Activated naive CD4-positive, alpha-beta T cell treated with anti-CD3 and anti-CD28 coated beads, Interleukin-2, amount 50 U/mL, for 72 hours (primary cell): ENCODE measurements at regions not wholly inside any gene's neighbourhood (a gene's known extent, or its start where the extent isn't known, plus 50 kb on each side); places are given as distances from the start of the nearest gene placed in this dataset.
"Not testable (repeated sequence)": the region's sequence is repeated elsewhere in the genome, so short reads cannot be mapped to it uniquely, and the experiment has no call there.

Source experiments
- ATAC-seq, 2 donors: fragments of 150-1000 bp; cut with Tn5 transposase; 2 replicates each; pipeline ENCODE4 v1.10.0; 2021; ENCODE audit warnings: mild to moderate bottlenecking in 2 of 2, moderate library complexity in 2 of 2
- DNase-seq, 2 donors: peaks; one replicate each; pipeline ENCODE4 v3.0.0; 2021 to 2022; ENCODE audit warnings: low spot score in 2 of 2
- H3K27ac Mint-ChIP-seq, 2 donors: one replicate each; pipeline ENCODE4 v1.8.0; 2022; ENCODE audit warnings: mild to moderate bottlenecking in 2 of 2, mixed read lengths in 2 of 2
- H3K36me3 Mint-ChIP-seq, 2 donors: one replicate each; pipeline ENCODE4 v1.8.0; 2022; ENCODE audit warnings: mixed read lengths in 2 of 2
- H3K9me3 Mint-ChIP-seq, 2 donors: one replicate each; pipeline ENCODE4 v1.8.0; 2022; ENCODE audit warnings: mixed read lengths in 2 of 2

DNA sequence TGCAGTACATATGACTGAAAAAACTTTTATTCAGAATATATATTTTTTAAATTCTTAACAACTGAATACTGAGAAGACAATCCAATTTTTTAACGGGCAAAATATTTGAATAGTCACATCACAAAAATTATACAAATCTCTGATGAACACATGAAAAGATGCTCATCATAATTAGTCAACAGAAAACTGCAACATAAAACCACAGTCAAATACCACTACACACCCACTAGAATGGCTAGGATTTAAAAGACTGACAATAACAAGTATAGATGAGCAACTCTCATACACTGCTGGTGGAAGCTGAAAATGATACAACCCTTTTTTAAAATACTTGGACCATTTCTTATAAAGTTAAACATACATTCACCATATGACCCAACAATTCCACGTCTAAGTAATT, 87.7 kb upstream of the TNFSF4 start:
- no peak for ATAC-seq
- no peak for DNase-seq
- Mint-ChIP-seq H3K9me3 (peaks cover 0 to 27% of the 10 kb centered on the region in 2 donors), H3K27ac (no peak overlapping the region), H3K36me3 (peaks cover 6 to 37% of the 10 kb centered on the region in 2 donors)

DNA sequence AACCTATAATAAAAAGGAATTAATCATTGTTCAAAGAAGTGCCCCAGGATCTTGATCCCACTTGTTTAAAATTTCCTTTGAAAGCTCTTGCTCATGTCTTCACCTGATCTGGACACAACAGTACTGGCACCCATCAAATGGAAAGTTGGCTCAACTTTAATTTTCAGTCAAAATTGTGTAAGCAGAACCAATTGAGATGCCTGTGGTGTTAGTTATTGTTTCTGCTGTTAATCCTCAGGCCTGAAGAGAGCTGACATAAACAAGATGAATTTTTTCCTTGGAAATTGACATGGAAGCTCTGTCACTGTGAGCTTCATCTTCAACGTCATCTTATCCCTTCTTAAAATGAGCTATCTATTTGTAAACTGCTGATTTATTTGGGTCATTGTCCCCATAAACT, 88.3 kb upstream of the TNFSF4 start:
- no peak for ATAC-seq
- H3K36me3 Mint-ChIP-seq, result peaks cover 6 to 37% of the 10 kb centered on the region in 2 donors
- DNase-seq, result no peak
- H3K27ac Mint-ChIP-seq, result no peak overlapping the region
- H3K9me3 Mint-ChIP-seq, result peaks cover 0 to 27% of the 10 kb centered on the region in 2 donors

DNA sequence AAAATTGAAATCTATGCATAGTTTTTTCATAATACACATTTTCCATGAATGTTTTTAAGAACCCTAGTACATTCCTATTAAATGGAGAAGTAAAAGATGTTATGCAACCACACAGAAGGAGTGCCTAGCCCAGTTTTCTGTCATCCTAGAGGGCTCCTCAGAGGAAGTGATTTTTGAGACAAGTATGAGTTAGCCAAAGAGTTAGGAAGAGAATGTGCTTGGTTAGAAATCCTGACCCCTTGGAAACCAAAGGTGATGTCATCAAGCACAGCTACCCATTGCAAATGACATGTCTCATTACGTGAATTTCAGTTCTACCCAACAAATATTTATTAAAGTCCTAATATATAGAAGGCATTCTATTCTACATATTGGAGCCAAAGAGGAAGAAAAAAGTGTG, 88.9 kb upstream of the TNFSF4 start:
- Mint-ChIP-seq H3K27ac (no peak overlapping the region), H3K36me3 (peaks cover 6 to 33% of the 10 kb centered on the region in 2 donors), H3K9me3 (peaks cover 0 to 27% of the 10 kb centered on the region in 2 donors)
- DNase-seq (no peak), ATAC-seq (no peak)

- DNase-seq, result peak; percentile 51 to 70
- Mint-ChIP-seq H3K36me3 (peaks cover 0 to 14% of the 10 kb centered on the region in 2 donors), H3K27ac (peak overlapping the region; percentile 50), H3K9me3 (peaks cover 0 to 10% of the 10 kb centered on the region in 2 donors)
- peak; percentile 94 to 98 for ATAC-seq
Measured at GRCh38 chr1:173297798-173298391, 90.8 kb upstream of the TNFSF4 start.

DNA sequence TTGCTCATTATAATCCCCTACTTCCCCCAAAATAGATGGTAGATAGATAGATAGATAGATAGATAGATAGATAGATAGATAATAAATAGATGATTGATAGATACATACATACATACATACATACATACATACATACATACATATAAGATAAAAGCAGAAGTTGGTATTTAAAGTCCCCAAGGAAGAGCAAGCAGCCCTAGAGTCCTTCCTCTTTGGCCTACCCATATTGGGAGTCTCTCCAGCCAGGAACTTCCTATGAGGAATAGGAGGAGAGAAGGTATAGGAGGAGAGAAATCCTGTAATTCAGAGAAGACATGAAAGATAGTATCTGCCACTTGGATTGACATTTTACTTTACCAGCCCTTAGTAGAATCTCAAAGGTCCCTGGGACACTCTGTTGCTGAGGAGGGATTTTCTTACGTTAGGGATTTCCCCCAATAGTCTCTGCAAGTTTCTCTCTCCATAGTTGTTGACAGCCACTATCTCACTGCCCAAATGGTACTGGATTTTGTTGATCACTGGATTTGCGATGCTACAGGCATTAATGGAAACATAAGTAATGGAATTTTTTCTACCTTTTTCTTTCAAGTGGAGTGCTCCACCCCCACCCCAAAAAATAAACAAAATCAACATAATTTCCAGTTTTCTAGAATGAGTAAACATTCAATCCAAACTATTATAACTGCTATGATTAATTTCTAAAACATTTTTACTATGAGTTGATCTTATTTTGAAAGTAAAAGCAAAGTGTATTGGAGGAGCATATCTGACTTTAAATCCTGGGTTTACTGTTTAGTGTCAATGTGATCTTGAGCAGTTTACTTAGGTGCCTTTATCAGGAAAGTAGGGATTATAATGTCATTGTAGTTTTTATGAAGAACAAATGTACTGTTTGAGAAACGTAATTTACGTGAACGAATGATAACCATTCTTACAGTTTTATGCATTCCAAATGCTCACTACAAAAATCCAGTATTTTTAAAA, 93.2 kb upstream of the TNFSF4 start:
- ATAC-seq (no peak), DNase-seq (no peak)
- H3K27ac Mint-ChIP-seq, result no peak overlapping the region
- peaks cover 0 to 7% of the 10 kb centered on the region in 2 donors for H3K9me3 Mint-ChIP-seq
- H3K36me3 Mint-ChIP-seq, result peaks cover 0 to 8% of the 10 kb centered on the region in 2 donors

DNA sequence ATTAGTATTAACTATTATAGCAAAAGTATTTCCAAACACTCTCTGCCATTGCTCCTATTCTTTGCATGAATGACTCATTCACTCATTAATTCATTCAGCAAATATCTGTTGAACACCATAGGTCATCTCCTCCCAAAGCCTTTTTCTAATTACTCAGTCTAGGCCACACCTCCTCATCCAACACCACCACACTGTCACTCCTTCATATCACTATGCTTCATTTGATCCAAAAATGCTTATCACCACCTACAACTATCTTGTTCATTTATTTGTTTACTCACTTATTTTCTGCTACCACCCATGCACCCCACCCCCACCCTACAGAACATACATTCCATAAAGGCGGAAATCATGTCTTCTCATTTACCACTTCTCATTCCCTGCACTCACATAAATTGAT, 94.4 kb upstream of the TNFSF4 start:
- DNase-seq (no peak), ATAC-seq (no peak)
- no peaks in the 10 kb centered on the region for H3K36me3 Mint-ChIP-seq
- peaks cover 0 to 5% of the 10 kb centered on the region in 2 donors for H3K9me3 Mint-ChIP-seq
- H3K27ac Mint-ChIP-seq, result no peak overlapping the region

DNA sequence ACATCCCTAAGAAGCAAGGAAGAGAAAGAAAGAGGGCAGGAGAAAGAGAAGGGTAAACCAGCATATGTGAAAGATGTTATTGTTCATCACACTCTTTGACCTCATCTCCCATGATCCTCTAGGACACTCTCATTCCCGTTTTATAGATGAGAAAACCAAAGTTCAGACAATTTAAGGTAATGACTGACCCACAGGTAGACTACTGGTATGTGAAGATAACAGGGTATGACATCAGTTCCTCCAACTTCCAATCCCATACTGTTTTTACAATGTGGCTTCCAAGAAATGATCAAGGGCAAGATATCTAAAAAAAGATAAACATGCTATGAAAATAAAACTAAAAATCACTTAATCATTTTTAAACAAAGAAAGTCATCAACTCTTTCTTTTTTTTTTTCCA, 95.2 kb upstream of the TNFSF4 start:
- Mint-ChIP-seq H3K27ac (no peak overlapping the region), H3K9me3 (peaks cover 0 to 5% of the 10 kb centered on the region in 2 donors), H3K36me3 (no peaks in the 10 kb centered on the region)
- DNase-seq (no peak), ATAC-seq (no peak)

GRCh38 chr1:173302890-173303829, 96.0 kb upstream of the TNFSF4 start:
- ATAC-seq (no peak), DNase-seq (no peak)
- Mint-ChIP-seq H3K36me3 (no peaks in the 10 kb centered on the region), H3K9me3 (peaks cover 0 to 5% of the 10 kb centered on the region in 2 donors), H3K27ac (no peak overlapping the region)

GRCh38 chr1:173303984-173304383, 96.9 kb upstream of the TNFSF4 start:
- Mint-ChIP-seq H3K36me3 (no peaks in the 10 kb centered on the region), H3K27ac (no peak overlapping the region), H3K9me3 (peaks cover 0 to 5% of the 10 kb centered on the region in 2 donors)
- DNase-seq (no peak), ATAC-seq (no peak)

- no peaks in the 10 kb centered on the region for H3K36me3 Mint-ChIP-seq
- no peak for DNase-seq
- peaks cover 0 to 5% of the 10 kb centered on the region in 2 donors for H3K9me3 Mint-ChIP-seq
- no peak overlapping the region for H3K27ac Mint-ChIP-seq
- ATAC-seq, result no peak
Measured at GRCh38 chr1:173304529-173305227, 97.5 kb upstream of the TNFSF4 start.

DNA sequence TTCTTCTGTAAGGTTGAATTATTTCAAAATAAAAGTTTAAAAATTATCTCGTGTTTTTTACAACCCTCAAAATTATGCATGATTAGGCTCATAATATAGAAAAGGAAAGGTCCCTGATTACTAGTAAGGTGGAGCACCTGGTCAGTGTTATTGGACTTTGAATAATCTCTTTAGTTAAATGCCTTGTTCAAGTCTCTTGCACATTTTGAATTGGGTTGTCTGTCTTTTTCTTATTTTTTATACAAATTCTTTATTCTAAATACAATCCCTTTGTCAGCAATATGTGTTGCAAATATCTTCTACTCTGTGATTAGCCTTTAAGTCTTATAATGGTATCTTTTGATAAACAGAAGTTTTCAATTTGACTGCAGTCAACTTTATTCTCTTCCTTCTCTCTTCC, 100.7 kb upstream of the TNFSF4 start:
- DNase-seq (no peak), ATAC-seq (no peak)
- H3K27ac Mint-ChIP-seq, result no peak overlapping the region
- peaks cover 0 to 6% of the 10 kb centered on the region in 2 donors for H3K36me3 Mint-ChIP-seq
- peaks cover 0 to 17% of the 10 kb centered on the region in 2 donors for H3K9me3 Mint-ChIP-seq

- peaks cover 4 to 6% of the 10 kb centered on the region in 2 donors for H3K36me3 Mint-ChIP-seq
- no peak for DNase-seq
- H3K9me3 Mint-ChIP-seq, result peaks cover 0 to 12% of the 10 kb centered on the region in 2 donors
- ATAC-seq, result no peak
- H3K27ac Mint-ChIP-seq, result no peak overlapping the region
Measured at GRCh38 chr1:173314656-173315055, 107.5 kb upstream of the TNFSF4 start.

GRCh38 chr1:173315296-173315695, 108.2 kb upstream of the TNFSF4 start:
- no peak for ATAC-seq
- DNase-seq, result no peak
- Mint-ChIP-seq H3K27ac (no peak overlapping the region), H3K9me3 (peaks cover 0 to 7% of the 10 kb centered on the region in 2 donors), H3K36me3 (peaks cover under 1 to 11% of the 10 kb centered on the region in 2 donors)

DNA sequence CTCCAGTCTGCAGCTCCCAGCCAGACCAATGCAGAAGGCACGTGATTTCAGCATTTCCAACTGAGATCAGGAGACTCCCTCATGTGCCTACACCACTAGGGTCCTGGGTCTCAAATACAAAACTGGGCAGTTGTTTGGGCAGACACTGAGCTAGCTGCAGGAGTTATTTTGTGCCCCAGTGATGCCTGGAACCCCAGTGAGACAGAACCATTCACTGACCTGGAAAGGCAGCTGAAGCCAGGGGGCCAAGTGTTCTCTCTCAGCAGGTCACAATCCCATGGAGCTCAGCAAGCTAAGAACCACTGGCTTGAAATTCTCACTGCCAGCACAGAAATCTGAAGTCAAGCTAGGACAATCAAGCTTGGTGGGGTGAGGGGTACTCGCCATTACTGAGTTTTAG, 111.7 kb upstream of the TNFSF4 start:
- H3K36me3 Mint-ChIP-seq, result peaks cover 21 to 28% of the 10 kb centered on the region in 2 donors

GRCh38 chr1:173324352-173324751, 117.2 kb upstream of the TNFSF4 start:
- Mint-ChIP-seq H3K36me3 (peaks cover 31 to 48% of the 10 kb centered on the region in 2 donors), H3K9me3 (peaks cover 10 to 14% of the 10 kb centered on the region in 2 donors)
- H3K27ac Mint-ChIP-seq, DNase-seq, ATAC-seq: not testable (repeated sequence)

More for the DNA sequence above, 111.7 kb upstream of the TNFSF4 start:
- peaks cover 4 to 9% of the 10 kb centered on the region in 2 donors for H3K9me3 Mint-ChIP-seq
- no peak overlapping the region for H3K27ac Mint-ChIP-seq
- ATAC-seq (no peak), DNase-seq (no peak)

- ATAC-seq, H3K27ac Mint-ChIP-seq, DNase-seq: not testable (repeated sequence)
- Mint-ChIP-seq H3K9me3 (peaks cover 10 to 11% of the 10 kb centered on the region in 2 donors), H3K36me3 (peaks cover 15 to 30% of the 10 kb centered on the region in 2 donors)
Measured at GRCh38 chr1:173327987-173328386, 120.9 kb upstream of the TNFSF4 start.
